SJSA1 (cell line): ENCODE measurements at regions not wholly inside any gene's neighbourhood (a gene's known extent, or its start where the extent isn't known, plus 50 kb on each side); places are given as distances from the start of the nearest gene placed in this dataset.
"Not testable (repeated sequence)": the region's sequence is repeated elsewhere in the genome, so short reads cannot be mapped to it uniquely, and the experiment has no call there.

Experiments
- DNase-seq, 2 experiments: peaks; one replicate each; pipeline ENCODE4 v3.0.0-alpha.2; 2015 to 2020; ENCODE audit warnings: low spot score in 2 of 2, low read depth in 1 of 2
- H3K27ac ChIP-seq: fragments of 250-450 bp; sonication (Bioruptor Pico); 2 replicates; pipeline ENCODE4 v1.5.1; 2020; ENCODE audit warnings: mild to moderate bottlenecking, moderate library complexity
- H3K27me3 ChIP-seq: fragments of 250-450 bp; sonication (Bioruptor Pico); replicated peaks from 2 replicates; pipeline ENCODE4 v1.5.1; 2020; ENCODE audit warnings: mild to moderate bottlenecking, moderate library complexity
- H3K36me3 ChIP-seq: fragments of 250-450 bp; sonication (Bioruptor Pico); 2 replicates; pipeline ENCODE4 v1.5.1; 2020; ENCODE audit warnings: mild to moderate bottlenecking
- H3K4me1 ChIP-seq: fragments of 250-450 bp; sonication (Bioruptor Pico); replicated peaks from 2 replicates; pipeline ENCODE4 v1.6.1; 2021; ENCODE audit warnings: mild to moderate bottlenecking
- H3K4me3 ChIP-seq: fragments of 250-450 bp; sonication (Bioruptor Pico); 2 replicates; pipeline ENCODE4 v1.5.1; 2020; ENCODE audit warnings: mild to moderate bottlenecking
- H3K9me3 ChIP-seq: fragments of 250-450 bp; sonication (Bioruptor Pico); replicated peaks from 2 replicates; pipeline ENCODE4 v1.5.1; 2020; ENCODE audit warnings: mild to moderate bottlenecking

- no peaks in the 10 kb centered on the region for H3K36me3 ChIP-seq
- H3K27ac ChIP-seq, result no peak overlapping the region
- H3K4me1 ChIP-seq, result peaks cover 29% of the 10 kb centered on the region
- H3K9me3 ChIP-seq, result peaks cover 12% of the 10 kb centered on the region
- DNase-seq, result no peak
- no peak overlapping the region for H3K4me3 ChIP-seq
- H3K27me3 ChIP-seq, result no peaks in the 10 kb centered on the region
Measured at GRCh38 chr2:234701421-234701820, 204.5 kb upstream of the ARL4C start.

GRCh38 chr2:234699456-234699855, 202.6 kb upstream of the ARL4C start:
- peaks cover 12% of the 10 kb centered on the region for H3K9me3 ChIP-seq
- H3K36me3 ChIP-seq, result no peaks in the 10 kb centered on the region
- peaks cover 31% of the 10 kb centered on the region for H3K4me1 ChIP-seq
- no peak overlapping the region for H3K4me3 ChIP-seq
- no peaks in the 10 kb centered on the region for H3K27me3 ChIP-seq
- no peak overlapping the region for H3K27ac ChIP-seq
- no peak for DNase-seq

GRCh38 chr2:234697300-234697876, 200.5 kb upstream of the ARL4C start:
- H3K9me3 ChIP-seq, result peaks cover 12% of the 10 kb centered on the region
- not testable (repeated sequence) for H3K36me3 ChIP-seq, H3K27ac ChIP-seq, H3K4me3 ChIP-seq, DNase-seq, H3K27me3 ChIP-seq
- H3K4me1 ChIP-seq, result peaks cover 16% of the 10 kb centered on the region

- Histone ChIP-seq H3K36me3 (no peaks in the 10 kb centered on the region), H3K4me3 (no peak overlapping the region), H3K9me3 (peaks cover 12% of the 10 kb centered on the region), H3K4me1 (peaks cover 15% of the 10 kb centered on the region), H3K27ac (no peak overlapping the region), H3K27me3 (no peaks in the 10 kb centered on the region)
- DNase-seq, result no peak
Measured at GRCh38 chr2:234695981-234696380, 199.1 kb upstream of the ARL4C start.

- Histone ChIP-seq H3K27ac (peak overlapping the region; percentile 16; the same call in 1 of the 2 replicates), H3K36me3 (no peaks in the 10 kb centered on the region), H3K9me3 (peaks cover 12% of the 10 kb centered on the region), H3K27me3 (no peaks in the 10 kb centered on the region), H3K4me1 (peaks cover 21% of the 10 kb centered on the region), H3K4me3 (no peak overlapping the region)
- no peak for DNase-seq
Measured at GRCh38 chr2:234694244-234695013, 197.5 kb upstream of the ARL4C start.

- peaks cover 21% of the 10 kb centered on the region for H3K4me1 ChIP-seq
- not testable (repeated sequence) for DNase-seq, H3K4me3 ChIP-seq, H3K27ac ChIP-seq, H3K27me3 ChIP-seq, H3K36me3 ChIP-seq
- peaks cover 12% of the 10 kb centered on the region for H3K9me3 ChIP-seq
Measured at GRCh38 chr2:234693681-234694190, 196.9 kb upstream of the ARL4C start.

GRCh38 chr2:234693191-234693590, 196.3 kb upstream of the ARL4C start:
- H3K4me3 ChIP-seq, H3K36me3 ChIP-seq, H3K27me3 ChIP-seq, H3K27ac ChIP-seq, DNase-seq: not testable (repeated sequence)
- peaks cover 21% of the 10 kb centered on the region for H3K4me1 ChIP-seq
- peaks cover 12% of the 10 kb centered on the region for H3K9me3 ChIP-seq

GRCh38 chr2:234691968-234692955, 195.4 kb upstream of the ARL4C start:
- DNase-seq, result no peak
- Histone ChIP-seq H3K4me1 (peaks cover 21% of the 10 kb centered on the region), H3K4me3 (no peak overlapping the region)

GRCh38 chr2:234691214-234691575, 194.3 kb upstream of the ARL4C start:
- DNase-seq, result no peak
- Histone ChIP-seq H3K36me3 (no peaks in the 10 kb centered on the region), H3K4me1 (peaks cover 29% of the 10 kb centered on the region), H3K27ac (no peak overlapping the region), H3K27me3 (no peaks in the 10 kb centered on the region), H3K4me3 (no peak overlapping the region), H3K9me3 (no peaks in the 10 kb centered on the region; the same call in 1 of the 2 replicates)

More at GRCh38 chr2:234691968-234692955, 195.4 kb upstream of the ARL4C start:
- peaks cover 3% of the 10 kb centered on the region for H3K9me3 ChIP-seq
- H3K36me3 ChIP-seq, result no peaks in the 10 kb centered on the region
- no peak overlapping the region for H3K27ac ChIP-seq
- no peaks in the 10 kb centered on the region for H3K27me3 ChIP-seq

- no peaks in the 10 kb centered on the region for H3K36me3 ChIP-seq
- H3K4me1 ChIP-seq, result peaks cover 34% of the 10 kb centered on the region
- H3K9me3 ChIP-seq, result no peaks in the 10 kb centered on the region; the same call in 1 of the 2 replicates
- H3K27me3 ChIP-seq, result no peaks in the 10 kb centered on the region
- no peak overlapping the region for H3K4me3 ChIP-seq
- no peak overlapping the region for H3K27ac ChIP-seq
- DNase-seq, result no peak
Measured at GRCh38 chr2:234690569-234691213, 193.8 kb upstream of the ARL4C start.

GRCh38 chr2:234689911-234690379, 193.1 kb upstream of the ARL4C start:
- Histone ChIP-seq H3K9me3 (no peaks in the 10 kb centered on the region; the same call in 1 of the 2 replicates), H3K27me3 (no peaks in the 10 kb centered on the region), H3K36me3 (no peaks in the 10 kb centered on the region), H3K27ac (no peak overlapping the region), H3K4me1 (peaks cover 32% of the 10 kb centered on the region), H3K4me3 (no peak overlapping the region)
- no peak for DNase-seq

GRCh38 chr2:234687718-234688475, 191.0 kb upstream of the ARL4C start:
- no peaks in the 10 kb centered on the region for H3K36me3 ChIP-seq
- peaks cover 31% of the 10 kb centered on the region for H3K4me1 ChIP-seq
- no peaks in the 10 kb centered on the region for H3K9me3 ChIP-seq
- no peaks in the 10 kb centered on the region for H3K27me3 ChIP-seq
- H3K4me3 ChIP-seq, result no peak overlapping the region
- H3K27ac ChIP-seq, result no peak overlapping the region
- DNase-seq, result no peak
